HT-29 (cell line): ENCODE measurements at regions not wholly inside any gene's neighbourhood (a gene's known extent, or its start where the extent isn't known, plus 50 kb on each side); places are given as distances from the start of the nearest gene placed in this dataset.

Experiments used
- DNase-seq: peaks from one replicate; pipeline ENCODE4 v3.0.0-alpha.2; 2015; ENCODE audit warnings: low spot score

DNA sequence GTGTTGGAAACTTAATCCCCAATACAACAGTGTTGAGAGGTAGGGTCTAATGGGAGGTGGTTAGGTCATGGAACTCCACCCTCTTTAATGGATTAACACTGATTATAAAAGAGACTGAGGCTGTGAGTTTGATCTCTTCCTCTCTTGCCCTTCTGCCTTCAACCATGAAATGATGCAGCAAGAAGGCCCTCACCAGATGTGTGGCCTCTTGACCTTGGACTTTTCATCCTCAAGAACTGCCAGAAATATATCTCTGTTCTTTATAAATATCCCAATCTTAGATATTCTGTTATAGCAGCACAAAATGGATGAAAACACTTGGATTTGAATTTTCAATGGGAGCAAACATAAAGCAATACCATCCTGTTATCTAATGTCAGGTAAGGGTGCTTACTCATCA, 67.6 kb downstream of the NMUR2 start:
- no peak for DNase-seq

DNA sequence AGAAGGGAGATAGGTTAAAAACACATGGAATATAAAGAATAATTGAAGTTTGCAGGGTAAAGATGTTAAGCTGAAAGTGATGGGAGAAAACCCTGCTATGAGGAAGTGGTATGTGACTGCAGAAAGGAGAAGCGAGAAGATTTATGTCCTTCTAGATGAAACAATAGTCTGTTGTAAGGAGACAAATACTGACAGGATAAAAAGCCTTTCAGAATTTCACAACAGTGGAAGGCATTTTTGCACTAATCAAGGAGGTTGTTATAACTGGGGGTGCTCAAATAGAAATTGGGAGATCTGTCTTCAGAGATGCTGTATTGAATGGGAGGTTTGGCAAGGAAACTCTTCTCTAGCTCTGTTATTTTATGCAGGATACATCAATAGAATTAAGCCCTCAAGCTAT, 69.6 kb downstream of the NMUR2 start:
- no peak for DNase-seq

DNA sequence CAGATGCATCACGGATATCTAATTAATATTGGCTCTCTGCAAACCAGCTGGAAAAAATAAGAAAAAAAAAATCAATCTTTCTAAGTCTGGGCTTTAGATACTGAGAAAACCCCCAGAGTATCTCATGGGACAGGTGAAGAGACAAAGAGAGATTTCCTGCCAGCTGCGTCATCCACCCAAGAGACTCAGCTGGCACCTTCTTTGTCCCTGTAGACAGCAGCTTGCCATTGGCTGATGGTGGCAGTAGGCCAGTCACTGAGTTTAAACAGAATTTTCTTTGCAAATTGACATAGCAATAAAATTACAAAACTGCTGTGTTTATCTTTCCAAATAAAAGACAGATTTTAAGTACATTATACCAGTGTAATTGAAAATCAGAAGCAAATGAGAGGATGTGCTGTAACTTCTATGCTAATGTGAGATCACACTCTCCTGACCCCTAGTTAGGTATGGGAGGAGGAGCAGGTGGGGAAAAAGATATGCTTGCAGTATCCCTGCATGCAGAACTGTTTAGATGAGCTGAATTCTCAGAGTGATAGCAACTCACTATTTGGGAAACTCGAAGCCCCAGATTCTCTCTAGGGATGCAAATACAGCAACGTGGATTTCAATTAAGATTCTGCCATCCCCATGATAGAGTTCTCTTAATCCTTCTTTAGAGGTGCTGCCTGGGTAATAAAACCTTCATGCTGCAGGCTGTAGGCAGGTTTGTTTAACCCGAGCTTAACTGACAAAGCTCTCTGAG, 72.2 kb downstream of the NMUR2 start:
- DNase-seq, result no peak

DNA sequence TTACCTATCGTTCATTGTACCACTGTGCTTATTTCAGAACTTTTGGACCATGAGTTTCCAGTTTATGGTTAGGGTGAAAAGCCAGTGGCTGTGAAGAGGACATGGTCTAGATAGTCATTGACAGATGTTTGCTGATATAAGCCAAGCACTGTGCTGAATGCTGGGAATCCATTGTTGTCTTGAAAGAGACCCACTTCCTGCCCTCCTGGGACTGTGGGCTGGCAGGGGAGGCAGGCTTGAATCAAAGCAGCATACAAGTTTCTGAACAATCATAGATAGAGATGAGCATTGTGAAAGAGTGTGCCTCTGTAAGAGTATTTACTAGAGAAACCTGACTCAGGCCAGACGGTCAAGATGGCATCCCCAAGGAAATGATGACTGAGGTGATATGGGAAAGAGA, 73.4 kb downstream of the NMUR2 start:
- DNase-seq, result no peak

DNA sequence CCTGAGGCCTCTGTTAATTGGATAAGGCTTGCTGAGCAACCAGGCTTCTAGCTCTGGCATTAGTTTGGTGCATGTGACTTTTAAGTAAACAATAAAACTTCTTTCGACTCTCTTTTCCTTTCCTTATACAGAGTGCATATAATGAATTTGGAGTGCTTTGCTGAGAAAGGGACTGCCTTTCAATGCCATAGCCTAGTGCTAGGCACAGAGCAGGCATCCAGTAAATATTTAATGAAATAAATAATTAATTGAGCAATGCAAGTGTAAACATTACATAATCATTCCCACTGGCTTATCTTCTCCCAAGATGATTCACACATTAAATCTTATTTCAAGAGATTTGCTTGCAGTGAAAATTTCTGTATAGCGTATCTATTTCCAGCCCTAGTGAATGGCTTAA, 74.1 kb downstream of the NMUR2 start:
- DNase-seq, result peak; percentile 26

DNA sequence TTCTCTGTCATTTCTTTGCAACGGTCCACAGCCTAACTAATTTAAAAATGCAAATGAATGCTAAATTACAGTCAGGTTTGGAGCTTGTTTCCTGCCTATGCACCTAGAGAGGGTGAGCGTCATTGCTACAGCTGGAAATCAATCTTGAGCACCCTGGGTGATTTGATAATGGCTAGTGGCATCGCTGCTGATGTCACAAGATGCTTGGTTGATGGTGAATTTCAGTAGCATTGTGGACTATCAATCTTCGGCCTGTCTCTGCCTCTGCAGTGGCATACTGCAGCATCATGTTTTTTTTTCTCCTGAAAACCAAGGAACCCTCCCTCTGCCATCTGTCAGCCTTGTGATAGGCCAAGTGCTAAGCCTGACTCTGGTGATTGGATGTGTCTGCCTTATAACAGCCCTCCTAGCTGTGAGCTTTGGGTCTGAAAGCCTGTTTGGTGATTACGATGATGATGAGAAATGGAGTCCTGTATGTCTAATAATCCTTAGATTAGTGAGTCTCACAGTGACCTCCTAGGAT, 75.3 kb downstream of the NMUR2 start:
- no peak for DNase-seq

DNA sequence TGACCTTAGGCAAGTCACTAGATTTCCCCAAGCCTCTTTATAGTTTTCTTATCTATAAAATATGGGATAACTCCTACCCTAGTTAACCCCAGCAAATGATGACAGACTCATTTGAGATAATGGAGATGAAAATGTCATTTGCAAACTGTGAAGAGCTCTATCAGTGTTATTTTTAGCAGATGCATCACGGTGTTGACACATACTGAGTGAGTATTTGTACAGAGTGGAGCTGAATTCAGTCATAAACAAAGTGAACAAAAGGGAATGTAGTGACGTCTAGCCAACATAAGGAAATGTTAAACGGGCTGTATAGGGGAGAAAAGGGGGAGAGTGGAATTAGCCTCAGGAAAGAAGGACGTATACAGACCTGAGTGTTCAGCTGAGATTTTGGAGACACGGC, 75.9 kb downstream of the NMUR2 start:
- DNase-seq, result no peak

DNA sequence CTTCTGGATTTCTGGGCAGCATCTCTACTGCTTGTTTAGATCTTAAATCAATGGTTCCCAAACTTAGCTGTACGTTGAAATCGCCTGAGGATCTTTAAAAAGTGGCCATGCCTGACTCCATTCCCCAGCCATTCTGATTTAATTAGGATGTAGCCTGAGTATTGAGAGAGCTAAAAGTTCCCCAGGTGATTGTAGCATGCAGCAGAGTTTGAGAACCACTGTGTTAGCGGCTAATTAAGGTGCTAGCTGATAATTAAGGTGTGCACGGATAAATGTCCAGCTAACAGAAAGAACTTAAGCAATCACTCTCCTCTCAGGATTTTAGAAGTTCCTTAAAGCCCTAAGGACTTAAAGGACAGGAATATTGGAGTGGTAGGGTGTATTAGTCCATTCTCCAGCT, 89.1 kb downstream of the NMUR2 start:
- DNase-seq, result no peak

DNA sequence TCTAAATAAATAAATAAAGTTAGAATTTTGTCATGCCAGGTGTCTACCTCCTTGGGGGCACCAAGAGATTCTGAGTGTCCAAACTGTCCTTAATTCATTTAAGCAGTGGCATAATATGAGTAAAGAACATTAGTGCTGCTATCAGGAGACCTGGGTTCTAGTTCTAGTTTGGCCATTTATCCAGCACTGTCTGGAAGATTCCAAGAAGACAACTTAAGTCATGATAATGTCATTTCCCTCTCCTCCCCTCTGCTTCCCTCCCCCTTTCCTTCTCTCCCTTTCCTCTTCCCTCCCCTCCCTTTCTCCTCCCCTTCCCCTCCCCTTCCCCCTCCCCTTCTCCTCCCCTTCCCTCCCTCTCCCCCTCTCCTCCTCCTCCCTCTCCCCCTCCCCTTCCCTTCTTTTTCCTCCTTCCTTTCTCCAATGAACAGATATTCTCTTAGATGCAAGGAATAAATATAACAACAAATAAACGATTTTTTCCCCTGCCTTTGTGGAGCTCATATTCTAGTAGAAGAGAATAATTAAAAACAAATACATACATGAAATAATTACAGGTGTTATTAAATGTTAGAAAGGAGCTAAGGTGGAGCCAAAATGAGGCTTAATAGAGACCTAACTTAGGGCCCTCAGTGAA, 90.8 kb downstream of the NMUR2 start:
- DNase-seq, result no peak

DNA sequence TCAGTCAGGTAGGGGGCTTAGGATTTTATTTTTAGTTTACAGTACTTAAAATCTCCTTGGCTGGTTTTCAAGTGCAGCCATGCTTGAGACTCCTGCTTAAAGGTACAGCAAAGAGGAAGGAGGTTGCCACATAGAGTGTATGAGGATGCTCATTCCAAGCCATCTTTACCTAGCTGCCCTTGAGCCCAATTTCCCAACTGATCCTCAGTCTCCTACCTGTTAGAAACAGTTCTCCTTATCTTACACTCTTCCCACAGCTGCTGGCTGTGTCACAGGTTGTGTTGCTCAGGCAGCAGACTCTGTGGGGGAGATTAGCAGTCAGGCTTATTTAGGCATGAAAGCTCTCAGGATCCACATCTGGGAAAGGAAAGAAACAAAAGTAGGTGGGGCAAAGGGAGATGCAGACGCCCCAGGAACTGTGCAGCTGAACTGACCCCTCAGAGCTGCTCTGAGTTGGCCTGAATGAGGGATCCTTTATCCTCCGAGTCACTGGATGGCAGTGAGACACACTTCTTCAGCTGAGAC, 95.1 kb downstream of the NMUR2 start:
- DNase-seq, result no peak

DNA sequence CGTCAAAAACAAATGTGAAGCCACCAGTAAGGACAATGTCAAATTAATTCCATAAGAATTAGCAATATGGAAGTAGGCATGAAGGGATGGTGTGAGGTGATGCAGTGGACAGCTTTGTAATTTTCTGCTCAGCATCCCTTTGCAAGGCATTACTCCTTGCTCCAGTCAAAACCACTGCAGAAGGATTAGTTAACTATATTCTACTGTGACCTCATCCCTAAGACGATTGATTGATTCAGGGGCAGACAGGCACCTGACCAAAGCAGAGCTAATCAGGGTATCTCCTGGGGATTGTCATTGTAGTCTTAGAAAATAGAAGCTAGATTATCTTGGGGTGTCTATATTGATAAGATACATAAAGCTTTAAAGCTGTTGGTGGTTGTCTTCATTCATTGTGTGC, 98.7 kb downstream of the NMUR2 start:
- DNase-seq, result no peak

DNA sequence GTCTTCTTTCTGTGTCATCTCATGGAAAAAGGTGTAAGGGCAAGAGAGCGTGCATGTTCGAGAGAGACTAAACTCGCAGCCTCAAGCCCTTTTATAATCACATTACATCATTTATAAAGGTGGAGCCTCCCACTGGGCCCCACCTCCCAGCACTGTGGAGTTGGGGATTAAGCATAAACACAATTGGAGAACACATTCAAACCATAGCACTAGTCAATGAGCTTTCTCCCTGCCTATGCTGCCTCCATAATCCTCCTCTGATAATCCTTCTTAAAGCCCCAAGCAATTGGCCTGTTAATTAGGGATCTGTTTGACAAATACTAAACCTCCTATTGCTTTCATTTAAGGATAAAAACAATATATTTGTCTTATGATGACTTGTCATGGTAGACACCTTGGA, 99.6 kb downstream of the NMUR2 start:
- no peak for DNase-seq

DNA sequence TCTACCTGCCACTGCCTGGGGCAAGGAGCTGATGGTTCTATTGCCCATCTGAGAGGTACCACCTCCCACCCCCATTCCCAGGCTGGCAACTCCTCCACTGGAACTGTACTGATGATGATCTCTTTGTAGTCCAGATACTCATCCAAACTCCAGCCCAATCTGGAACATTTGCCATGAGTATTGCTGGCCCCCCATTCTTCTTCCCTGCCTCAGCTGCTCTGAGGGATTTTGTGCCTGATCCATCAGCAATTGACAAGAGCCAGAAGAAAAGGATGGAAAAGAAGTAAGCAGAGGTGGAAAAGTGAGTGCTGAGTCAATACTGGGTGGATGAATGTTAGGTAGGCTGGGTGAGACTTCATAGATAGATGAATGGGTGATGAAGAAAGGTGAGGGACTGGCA, 101.2 kb downstream of the NMUR2 start:
- DNase-seq, result no peak

DNA sequence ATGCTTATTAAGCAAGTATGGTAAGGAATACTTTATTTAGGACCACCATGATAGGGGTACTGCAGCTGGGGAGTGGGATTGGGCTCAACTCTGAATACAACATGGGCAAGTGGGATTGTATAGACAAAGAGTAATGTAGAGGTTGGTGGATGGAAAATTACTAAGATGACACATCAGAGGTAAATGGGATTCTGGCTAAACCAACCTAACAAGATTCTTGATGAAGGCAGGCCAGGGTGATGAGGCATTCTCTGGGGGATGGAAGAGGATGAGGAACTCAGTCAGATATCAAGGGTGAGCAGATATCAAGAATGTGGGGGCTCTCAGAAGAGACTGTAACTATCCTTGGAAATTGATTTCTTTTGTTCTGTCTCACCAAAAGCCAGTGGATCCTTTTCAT, 107.2 kb downstream of the NMUR2 start:
- DNase-seq, result no peak

DNA sequence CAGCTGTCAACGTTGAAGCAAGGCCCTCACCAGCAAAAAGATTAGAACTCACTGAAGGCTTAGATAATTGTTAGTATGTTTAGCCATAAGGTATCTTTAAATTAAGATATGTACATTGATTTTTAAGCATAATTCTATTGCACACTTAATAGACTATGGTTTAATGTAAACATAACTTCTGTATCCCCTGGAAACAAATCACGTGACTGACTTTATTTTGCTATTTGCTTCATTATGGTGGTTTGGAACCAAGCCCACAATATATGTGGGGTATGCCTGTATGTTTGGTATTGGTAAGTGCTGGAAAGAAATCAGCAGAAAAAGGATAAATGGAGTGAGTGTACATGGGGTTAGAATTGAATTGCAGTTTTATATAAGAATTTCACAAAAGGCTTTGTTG, 111.9 kb downstream of the NMUR2 start:
- DNase-seq, result no peak

DNA sequence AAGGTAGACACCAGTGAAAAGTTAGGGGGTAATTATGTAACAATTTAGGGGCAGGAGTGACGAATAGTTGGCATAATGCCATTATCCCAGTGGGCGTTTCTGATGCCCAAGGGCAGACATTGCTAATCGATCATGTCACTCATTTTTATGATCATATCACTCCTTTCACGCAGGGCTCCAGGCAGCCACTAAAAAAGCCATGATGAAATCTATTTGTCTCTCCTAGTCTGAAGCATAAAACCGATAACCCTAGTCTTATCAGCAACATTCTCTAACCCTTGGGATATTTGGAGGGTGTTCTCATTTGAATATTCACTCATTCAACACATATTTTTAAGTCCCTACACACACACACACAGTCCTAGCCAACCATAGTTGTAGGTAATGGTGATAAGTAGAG, 114.9 kb downstream of the NMUR2 start:
- no peak for DNase-seq

DNA sequence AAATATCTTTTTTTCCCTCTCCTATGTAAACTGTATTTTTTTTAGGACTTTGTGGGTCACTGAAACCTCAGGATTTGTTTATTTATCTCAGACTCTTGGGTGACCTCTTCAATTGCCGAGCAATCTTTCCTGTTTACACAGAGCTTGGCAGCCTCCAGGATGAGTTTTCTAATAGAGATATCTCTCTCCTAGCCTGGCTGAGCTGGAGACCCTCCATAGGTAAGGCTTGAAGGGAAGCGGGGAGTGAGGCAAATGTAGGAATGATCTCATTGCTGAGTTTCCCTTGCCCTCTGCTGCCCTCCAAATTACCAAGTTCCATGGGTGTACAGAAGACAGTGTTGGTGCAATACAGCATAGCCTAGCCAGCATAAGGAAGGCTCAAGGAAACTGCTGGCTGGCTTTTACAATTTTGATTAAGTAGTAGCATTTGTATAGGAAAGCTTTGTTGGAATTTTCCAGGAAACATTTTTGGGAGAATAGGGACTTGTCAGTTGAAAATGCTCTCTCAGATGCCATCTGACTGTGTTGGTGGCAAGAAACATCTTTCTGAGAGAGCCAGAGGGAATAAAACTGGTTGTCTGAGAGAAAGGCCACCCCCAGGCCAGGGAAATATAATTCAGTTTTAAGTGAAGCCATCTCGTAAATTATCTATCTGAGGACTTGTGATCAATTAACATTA, 116.0 kb downstream of the NMUR2 start:
- DNase-seq, result no peak

DNA sequence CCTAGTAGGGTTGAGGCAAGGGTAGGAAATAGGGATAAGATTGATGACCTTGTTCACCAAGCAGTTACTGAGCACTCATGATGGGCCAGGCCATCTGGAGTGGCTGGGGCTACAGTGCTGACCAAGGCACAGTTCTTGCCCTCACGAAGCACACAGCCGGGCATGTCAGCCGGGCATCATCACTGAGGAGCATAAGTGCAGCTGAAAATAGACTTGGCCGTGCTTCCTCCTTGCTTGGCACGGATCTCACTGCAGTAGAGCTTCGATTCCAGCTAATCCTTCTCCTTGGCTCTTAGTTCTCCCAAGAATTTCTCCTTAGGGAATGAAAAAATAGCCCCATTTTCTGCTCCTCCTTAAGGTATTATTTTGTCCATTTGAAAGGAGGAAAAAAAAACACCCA, 116.6 kb downstream of the NMUR2 start:
- no peak for DNase-seq

DNA sequence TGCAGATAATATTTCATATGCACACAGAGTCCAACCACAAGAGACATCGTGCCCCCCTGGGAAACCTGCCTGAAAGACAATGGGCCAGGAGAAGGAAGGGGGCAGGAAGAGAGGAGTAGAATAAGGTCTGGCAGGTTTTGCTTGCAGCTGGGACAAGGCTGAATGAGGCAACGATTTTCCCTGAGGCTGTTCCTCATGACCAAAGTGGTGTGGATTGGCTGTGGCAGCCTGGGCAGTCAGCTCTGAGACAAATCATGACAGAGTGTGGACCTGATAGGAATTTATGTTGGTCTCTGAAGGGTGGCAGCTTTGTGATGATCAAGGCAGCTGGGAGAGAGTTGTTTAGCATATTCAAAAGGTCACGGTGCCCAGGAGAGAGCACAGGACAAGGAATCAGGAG, 119.3 kb downstream of the NMUR2 start:
- no peak for DNase-seq

DNA sequence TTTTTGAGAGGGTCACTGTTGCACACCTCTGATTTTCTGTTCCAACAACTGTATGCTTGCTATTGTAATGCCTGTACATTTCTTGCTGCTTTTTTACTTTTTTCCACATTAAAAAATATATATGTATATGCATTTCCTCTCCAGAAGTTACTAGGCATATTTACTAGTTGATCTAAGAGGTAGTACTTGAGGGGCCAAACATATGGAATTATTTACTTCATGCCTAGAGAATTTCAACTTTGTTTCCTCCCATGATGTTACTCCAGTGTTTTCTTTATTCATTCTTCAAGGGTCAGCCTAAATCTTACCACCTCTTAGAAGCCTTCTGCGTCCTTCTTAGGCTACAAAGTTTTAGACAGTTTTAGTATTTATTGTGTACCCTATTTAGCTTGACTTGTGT, 122.7 kb downstream of the NMUR2 start:
- no peak for DNase-seq

DNA sequence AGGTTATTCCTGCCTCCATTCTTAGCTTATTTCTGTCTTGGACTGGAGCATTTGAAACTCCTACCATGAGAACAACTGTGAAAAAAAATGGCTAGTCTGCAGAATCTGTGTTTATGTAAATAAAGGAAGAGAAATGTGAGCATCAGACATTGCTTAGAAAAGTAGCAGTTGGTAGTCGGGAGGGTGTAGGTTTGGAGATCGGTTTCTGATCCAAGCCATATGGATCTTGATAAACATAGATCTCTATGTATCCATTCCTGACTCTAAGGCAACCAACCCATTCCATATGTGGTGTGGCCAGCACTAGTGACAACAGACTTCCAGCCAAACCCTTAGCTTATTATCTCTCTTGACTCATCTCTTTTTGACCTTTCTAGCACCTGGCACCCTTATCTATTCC, 127.1 kb downstream of the NMUR2 start:
- no peak for DNase-seq

DNA sequence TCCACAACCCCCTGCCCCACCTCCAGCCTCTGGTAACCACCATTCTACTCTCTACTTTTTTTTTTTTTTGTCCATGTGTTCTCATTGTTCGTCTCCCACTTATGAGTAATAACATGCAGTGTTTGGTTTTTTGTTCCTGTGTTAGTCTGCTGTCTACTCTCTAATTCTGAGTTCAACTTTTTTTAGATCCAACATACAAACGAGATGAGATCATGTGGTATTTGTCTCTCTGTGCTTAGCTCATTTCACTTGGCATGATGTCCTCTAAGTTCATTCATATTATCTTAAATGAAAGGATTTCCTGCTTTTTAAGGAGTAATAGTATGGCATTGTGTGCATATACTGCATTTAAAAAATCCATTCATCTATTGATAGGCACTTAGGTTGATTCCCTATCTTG, 130.9 kb downstream of the NMUR2 start:
- no peak for DNase-seq

DNA sequence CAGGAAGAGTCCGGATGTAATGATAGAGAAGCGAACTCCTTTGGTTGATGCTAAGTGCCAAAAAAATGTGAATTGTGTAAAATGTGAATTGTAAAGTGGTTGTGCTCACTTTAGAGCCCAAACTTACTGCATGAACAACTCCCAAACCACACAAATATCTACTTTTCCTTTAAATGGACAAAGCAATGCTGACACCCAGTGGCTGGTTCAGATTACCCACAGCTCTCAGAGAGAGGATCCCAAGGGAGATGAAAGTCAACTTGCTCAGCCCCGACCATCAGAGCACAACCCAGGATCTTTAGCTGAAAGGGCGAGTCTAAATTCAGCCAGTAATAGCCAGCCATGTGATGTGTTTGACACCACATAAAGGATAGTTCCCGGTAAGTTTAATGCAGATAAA, 133.7 kb downstream of the NMUR2 start:
- DNase-seq, result peak; percentile 65
